ENCODE measurements at regions not wholly inside any gene's neighbourhood (a gene's known extent, or its start where the extent isn't known, plus 50 kb on each side); places are given as distances from the start of the nearest gene placed in this dataset.

DNA sequence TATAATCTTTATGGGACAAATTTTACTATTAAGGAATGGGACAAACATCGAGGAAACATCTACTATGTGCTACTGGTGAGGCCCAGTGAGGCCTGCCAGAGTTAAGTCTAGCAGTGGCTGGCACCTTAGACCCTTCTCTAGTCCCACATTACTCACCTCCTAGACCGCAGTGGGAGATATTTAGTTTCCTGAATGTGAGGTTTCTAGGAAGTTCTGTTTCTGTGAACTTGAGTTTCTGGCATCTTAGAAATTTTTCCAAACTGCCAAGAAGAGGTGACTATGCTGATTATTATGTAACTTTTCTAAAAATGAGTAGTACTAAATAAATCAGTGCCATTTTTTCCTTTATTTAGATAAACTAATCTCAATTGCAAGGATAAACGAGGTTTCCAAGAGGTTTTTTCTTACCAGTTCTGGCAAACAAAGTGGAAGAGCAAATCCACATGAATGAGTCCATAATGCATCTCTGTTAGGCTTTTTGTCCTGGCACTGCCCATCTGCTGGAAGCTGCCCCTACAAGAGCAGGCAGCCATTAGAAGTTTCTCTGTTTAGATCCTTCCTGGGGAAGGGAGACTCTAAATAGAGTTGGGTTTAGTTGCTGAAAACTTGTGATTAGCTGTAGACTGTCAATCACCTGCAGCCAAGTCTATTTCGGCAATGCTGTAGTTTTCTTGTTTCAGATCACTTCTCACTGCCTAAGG is 348.7 kb downstream of the MAN2A1 start:
- DNase-seq = no peak

DNA sequence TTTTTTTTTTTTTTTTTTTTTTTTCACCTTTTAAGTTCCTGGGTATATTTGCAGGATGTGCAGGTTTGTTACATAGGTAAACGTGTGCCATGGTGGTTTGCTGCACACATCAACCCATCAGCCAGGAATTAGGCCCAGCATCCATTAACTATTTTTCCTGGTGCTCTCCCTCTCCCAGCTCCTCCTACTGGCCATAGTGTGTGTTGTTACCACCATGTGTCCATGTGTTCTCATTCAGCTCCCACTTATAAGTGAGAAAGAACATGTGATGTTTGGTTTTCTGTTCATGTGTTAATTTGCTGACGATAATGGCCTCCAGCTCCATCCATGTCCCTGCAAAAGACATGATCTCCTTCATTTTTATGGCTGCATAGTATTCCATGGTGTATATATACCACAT is 350.5 kb downstream of the MAN2A1 start:
- no peak for DNase-seq

DNA sequence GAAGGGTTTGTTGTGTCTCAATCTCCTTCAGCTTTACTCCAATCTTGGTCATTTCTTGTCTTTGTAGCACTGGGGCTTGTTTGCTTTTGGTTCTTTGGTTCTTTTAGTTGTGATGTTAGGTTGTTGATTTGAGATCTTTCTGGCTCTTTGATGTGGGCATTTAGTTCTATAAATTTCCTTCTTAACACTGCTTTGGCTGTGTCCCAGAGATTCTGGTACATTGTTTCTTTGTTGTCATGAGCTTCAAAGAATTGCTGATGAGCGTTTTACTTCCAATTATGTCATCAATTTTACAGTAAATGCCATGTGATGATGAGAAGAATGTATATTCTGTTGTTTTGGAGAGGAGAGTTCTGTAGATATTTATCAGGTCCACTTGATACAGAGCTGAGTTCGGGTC is 353.3 kb downstream of the MAN2A1 start:
- DNase-seq = peak; percentile 49

DNA sequence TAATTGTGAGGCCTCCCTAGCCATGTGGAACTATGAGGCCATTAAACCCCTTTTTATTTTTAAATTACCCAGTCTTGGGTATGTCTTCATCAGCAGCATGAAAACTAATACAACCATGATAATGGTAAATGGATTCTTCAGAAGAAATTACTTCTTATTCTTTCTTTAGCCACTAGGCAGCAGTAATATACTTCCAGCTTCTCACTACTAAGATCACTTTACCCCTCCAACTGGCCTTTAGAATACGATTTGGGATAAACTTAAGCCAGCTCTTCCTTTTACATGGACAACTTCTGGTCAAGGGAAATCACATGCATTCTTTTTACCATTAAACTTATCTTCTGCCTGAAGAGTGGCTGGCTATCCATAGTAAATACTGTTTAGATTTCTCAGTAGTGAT is 355.4 kb downstream of the MAN2A1 start:
- DNase-seq = no peak

DNA sequence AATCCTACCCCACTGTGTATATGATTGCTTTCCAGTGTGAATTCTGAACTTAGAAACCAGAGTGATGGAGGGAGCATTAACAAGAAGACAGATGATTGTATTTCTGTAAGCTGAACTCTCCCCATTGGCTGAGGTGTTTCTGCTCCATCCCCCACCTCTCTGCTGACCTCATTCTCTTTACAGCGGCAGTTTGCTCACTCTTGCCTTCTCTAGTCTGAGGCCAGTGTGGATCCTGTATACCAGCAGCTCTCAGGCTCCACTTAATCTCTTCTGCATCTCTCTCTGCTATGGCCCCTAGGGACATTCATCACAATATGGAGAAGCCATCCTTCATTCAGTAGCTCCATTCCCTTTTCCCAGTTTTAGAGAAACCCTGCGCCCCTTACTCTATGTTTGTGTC is 358.8 kb downstream of the MAN2A1 start:
- DNase-seq = no peak

DNA sequence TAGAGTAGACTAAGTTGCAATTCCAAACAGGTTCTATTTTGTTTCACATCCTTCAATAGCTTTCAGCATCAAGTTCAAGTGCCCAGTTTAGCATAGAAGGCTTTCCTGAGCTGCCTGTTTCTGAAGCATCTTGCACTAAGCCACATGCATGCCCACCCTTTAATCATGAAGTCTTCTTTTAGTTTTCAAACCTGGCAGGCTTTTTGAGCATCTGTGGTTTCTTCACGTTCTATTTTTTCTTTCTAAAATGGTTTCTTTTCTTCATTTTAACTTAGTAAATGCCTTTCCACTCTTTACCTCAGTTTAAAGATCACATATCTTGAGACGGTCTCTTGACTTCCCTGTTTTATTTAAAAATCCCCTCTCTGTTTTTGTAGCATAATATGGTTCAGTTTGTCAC is 360.1 kb downstream of the MAN2A1 start:
- no peak for DNase-seq

DNA sequence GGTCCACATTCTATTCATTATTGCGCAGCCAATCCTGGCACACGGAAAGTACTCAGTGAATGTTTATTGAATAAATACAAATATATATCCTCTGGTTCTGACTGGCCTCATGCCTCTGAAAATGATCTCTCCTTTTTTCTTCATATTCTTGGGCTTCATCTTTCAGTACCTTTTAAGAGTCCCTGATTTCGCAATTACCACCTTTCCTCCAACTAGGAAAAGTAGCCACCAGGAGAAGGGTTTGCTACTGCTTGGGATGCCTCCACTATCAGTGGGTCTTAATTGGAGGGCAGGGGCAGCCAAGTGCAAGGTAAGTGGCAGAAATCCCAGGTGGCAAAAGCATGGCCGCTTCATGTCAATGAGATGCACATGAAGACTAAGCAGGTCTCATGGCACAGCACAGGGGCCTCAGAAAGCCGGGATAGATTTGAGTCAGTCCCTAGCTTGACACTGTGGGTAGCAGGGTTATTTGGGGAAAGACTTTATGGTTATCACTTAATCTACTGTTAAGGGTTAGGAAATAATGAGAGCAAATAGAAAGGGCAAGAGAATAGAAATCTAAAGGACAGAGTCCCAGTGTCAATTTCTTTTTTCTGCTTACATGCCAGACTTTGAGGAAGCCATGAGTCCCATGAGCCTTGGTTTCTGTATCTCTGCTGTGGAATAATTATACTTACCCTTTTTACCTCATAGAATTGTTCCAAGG is 361.1 kb downstream of the MAN2A1 start:
- no peak for DNase-seq

DNA sequence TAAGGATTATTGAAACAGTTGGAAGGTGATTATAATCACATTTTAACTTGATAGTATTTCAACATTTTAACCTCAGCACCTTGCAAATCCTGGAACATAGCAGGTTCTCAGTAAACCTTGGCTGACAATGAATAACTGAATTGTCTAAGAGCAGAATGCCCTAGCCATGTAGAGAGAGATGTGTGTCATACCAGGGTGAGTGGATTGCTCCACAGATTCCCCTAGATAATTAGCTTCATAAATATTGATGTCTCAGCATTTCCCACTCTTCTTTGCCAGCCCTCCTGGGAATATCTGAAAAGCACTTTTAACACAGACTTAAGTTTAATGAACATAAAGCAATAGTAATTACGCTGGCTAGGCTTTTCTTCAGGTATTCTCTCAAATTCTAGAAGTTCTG is 363.5 kb downstream of the MAN2A1 start:
- no peak for DNase-seq

DNA sequence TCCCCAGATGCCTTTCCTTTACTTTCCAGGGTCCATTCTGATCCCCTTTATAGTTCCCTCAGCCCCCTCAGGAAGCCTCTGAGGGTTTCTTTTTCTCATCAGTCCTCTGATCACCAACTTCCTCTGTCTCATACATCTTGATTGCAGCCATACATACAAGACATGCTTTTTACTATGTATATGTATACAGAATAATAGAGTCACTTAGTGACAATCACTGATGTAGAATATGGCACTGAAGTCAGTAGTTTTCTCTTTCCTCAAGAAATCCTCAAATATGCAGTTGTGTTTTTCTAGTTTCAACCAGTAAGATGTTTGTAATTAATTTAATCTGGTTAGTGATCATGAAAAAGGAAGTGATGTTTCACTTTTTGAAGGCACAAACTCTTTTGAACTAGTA is 364.1 kb downstream of the MAN2A1 start:
- DNase-seq = no peak

DNA sequence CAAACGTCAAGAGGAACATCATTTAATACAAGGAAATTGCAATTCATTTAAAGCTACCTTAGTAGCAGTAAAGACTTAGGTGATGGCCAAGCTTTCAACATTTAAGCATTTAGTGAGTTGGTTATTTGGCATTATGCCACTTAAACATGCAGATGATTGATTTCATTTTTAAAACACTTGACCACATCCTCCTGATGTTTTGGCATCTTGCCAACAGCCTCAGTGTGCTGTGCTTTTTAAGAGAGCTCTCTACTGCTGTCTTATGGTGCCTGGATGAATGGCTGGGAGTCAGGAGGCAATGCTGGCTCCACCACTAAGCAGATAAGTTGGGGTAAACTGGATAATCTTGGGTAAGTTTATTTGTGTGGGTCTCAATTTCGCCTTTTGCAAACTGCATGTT is 364.5 kb downstream of the MAN2A1 start:
- DNase-seq = peak; percentile 84

DNA sequence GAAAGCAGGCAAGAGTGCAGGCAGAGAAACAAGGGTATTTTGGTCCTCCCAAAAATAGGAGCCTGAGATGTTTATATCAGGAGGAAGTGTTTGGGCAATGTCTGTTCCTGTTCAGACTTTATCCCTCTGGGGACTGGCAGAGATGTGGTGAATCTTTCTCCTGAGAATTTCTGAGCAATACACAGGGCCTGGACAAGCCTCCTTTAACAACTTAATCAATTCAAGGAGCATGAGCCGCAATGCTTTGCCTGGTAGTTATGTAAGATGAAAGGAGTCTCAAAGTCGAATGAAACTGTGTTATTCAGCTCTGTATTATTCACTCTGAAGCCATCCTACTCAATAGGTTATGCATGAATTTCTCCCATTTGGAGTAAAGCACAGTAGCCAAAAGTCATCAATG is 365.6 kb downstream of the MAN2A1 start:
- no peak for DNase-seq

DNA sequence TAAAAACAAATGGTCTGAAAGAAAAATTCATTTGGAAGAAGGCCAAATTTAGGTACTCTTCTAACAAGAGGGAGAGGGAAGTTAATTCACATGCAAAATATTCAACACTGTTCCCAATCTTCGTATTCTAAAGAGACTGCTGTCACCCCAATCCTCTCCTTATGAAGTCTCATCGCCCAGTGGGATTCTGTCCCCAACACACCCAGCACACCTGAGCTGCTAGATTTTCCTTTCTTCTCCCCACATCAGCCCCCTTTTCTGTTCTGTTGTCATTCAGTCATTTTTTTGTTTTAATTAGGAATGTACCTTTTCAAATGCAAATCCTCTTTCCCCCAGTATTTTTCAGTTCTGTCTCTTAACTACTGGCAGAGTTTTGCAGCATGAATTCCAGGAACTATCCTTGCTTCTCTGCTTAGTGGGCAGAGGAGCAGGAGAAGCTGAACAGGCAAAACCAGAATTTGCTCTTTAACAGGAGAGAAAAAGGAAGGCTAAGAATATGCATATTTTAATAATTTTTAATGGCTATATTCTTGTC is 366.9 kb downstream of the MAN2A1 start:
- no peak for DNase-seq

DNA sequence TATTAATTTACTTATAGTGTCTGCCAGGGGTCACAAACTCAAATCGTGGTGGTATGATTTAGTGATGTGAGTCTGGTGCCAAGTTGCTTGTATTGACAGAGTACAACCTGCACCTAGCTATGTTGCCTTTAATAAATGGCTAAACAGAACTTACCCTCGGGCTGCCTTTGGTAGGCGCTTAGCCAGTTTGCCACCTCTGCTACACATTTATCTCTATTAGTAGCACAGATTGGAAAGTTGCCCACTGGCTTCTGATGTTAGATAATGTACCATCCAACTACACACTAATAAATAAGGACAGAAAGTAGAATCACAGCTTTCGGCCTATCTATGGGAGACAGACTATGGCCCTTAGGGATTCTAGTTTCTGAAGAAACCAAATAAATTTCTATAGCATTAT is 368.4 kb downstream of the MAN2A1 start:
- DNase-seq = no peak

DNA sequence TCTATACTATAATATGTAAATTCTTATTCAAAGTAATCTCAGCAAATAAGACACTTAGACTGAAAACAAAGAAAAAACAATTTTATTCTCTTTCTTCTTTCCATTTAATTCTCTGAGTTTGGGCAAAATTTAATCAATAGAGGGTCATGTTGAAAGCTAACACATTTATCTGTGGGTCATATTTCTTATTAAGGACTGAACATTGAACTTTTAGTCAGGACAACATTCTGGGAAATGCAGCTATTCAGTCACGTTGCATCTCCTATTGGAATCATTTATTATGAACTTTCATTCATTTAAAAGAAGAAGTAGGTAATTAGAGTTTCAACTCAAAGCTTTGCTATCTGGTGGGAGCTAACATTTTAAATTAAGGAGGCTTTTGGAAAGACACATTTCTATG is 372.5 kb downstream of the MAN2A1 start:
- DNase-seq = no peak

DNA sequence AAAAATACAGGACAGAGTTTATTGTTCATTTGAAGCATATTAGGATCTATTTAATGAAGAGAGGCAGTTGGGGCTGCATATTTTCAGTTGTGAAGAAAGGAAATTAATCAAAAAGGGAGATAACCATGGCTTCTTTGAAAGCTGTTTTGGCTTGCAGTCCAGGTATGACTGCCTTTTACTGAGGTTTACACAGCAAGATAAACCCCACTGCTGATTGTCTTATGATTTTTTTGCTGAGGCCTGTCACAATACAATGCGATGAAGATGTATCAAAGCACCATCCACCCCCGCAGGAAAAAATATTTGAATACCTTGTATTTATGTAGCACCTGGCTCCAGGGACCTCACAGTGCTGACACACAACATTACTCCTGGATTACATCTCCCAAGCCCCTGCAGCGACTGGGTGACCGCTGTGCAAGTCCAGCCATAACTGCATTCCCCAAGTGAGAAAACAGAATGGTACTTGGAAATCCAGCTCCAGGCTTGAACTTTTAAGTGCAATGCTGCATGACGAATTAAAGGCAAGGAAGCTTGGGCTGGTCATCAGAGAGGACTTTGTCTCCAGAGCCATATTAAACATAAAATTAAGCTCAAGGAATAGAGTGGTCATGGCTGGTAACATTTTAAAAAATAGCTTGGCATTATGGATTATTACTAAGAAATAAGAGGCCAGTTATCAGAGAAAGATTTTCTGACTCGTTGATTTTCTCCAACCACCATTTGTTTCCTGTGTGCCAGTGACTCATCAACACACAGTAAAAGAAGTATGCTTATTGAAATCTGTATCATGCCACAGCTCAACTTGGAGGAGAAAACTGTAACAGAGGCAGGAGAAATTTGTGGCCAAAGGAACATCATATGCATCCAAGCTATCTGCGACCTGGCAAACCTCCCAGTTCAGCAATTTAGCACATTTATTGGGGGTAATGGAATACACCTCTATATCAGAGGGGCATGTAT is 374.2 kb downstream of the MAN2A1 start:
- no peak for DNase-seq

DNA sequence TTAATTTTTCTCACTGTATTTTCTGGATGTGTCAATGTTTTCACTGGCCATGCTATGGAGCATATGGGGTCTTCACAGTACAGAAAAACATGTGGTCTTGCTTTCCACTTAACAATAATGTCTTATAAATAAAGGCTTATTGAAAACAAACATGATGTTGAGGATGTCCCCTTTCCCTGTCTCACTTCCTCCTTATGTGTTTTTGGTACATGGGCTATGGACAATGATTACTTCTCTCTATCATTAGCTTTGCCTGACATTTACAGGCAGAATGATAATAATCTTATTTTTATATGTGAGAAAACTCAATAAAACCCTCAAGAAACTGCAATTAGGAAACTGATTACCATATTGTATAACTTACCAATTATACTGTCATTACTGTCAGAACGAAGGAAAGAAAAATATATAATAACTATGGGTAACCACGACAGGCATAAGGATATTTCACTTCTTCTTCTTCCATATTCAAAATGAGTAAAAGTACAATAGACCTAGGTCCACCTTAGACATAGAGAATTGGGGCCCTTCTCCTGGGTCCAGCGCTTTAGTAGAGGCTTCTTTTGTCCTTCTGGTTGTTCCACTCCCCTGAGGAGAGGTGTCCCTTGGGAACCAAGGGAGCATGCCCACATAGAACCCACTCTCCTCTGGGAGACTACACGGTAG is 375.0 kb downstream of the MAN2A1 start:
- no peak for DNase-seq

DNA sequence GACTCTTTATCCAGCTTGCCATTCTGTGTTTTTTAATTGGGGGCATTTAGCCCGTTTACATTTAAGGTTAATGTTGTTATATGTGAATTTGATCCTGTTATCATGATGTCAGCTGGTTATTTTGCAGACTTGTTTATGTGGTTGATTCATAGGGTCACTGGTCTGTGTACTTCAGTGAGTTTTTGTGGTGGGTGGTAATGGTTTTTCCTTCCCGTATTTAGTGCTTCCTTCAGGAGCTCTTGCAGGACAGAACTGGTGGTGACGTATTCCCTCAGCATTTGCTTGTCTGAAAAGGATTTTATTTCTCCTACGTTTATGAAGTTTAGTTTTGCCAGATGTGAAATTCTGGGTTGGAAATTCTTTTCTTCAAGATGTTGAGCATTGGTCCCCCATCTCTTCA is 381.1 kb downstream of the MAN2A1 start:
- no peak for DNase-seq

DNA sequence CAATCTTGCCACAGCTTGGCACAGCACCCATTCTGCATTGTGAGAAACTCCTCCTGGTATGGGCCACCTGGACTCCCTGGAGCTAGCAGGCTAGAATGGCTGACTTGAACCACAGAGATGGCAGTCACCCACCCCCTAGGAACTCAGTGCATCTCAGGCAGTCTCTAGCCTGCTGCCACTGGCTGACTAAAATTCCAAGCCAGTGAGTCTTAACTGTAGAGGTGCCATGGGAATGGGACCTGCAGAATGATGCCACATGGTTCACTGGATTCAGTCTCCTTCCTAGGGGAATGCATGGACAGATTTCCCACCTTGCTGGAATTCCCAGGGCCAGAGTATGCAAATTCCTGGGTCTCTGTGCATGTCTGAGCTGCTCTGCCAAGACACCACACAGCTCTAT is 382.9 kb downstream of the MAN2A1 start:
- DNase-seq = no peak

DNA sequence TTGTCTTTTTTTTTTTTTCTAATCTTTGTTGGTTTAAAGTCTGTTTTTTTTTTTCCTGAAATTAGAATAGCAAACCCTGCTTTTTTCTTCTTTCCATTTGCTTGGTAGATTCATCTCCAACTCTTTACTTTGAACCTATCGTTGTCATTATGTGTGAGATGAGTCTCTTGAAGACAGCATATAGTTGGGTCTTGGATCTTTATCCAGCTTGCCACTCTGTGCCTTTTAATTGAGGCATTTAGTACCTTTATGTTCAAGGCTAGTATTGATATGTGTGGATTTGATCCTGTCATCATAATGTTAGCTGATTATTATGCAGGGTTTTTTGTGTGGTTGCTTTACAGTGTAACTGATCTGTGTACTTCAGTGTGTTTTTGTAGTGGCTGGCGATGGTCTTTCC is 383.8 kb downstream of the MAN2A1 start:
- DNase-seq = no peak

DNA sequence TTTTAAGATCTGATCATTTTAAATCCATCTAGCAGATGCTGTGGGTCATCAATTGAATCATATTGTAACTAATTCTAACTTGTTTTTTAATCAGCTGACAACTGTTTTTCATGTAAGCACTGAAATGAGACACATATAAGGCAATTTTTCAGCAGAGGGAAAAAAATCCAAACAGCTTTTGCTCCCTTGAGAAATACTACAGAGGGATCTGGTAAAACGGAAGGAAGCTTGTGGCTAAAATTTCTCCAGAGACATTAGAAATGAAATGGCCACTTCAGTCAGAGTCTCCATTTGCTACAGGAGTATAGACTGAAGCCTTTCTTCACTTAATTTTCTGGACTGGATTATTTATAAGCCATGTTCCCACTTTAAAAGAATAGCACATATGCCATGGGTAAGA is 385.9 kb downstream of the MAN2A1 start:
- no peak for DNase-seq

DNA sequence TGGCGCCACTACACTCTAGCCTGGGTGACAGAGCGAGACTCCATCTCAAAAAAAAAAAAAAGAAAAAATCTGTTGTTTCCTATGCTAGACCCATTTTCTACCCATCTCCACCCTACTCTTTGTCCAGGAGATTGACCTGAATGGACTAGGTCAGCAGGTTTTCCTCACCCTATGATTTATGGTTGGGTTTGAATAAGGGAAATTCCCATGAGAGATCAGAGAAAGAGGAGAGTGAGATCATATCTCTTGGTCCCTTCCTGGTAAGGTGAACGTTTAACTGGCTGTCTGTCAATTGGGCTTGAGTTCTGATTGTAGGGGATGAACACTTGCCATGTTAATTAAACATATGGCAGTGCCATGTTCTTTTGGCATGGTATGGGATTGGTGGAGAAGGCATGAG is 387.4 kb downstream of the MAN2A1 start:
- no peak for DNase-seq

DNA sequence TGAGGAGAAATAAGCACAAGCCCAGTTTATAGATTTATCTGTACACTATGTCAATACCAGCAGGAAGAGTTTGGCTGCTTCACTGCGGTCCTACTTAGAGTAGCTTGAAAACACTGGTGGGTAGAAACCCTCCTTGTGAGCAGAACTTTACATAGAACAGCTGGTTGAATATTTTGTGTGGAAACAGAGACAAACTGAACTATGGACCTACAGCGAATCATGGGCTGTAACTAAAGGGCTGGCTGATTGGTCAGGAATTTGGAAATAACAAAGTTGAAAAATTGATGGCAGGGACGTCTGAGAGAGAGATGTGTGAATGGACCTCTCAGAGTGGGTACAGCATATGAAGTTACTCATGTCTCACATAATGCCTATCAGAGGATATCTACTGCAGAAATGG is 392.5 kb downstream of the MAN2A1 start:
- no peak for DNase-seq

DNA sequence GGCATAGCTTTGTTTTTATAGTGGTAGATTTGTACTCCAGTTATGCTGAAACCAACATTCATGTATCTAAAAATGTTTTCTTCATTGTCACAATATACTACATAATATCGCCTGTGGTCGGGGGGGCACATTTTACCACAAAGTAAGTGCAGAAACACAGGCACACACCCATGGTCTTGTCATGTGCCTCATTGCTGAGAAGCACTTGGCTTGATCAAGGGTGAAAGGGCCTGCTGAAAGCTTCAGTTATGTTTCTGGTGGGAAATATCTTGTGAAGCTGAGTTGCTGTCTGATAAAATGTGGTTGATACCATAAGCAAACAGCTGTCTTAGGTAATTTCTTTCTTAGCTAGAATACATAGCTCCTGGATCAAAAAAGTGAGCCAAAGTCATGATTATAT is 393.1 kb downstream of the MAN2A1 start:
- no peak for DNase-seq
